ENCODE measurements at regions not wholly inside any gene's neighbourhood (a gene's known extent, or its start where the extent isn't known, plus 50 kb on each side); places are given as distances from the start of the nearest gene placed in this dataset.
A peak's percentile ranks its signal among the peaks of the same experiment; 100 is the strongest.

GRCh38 chrX:9267415-9267814, 197.4 kb upstream of the TBL1X start:
- peaks cover 3% of the 10 kb centered on the region; the same call in 1 of the 2 replicates for H3K4me1 ChIP-seq (ENCODE audit: control insufficient read depth, insufficient read depth, low read length)
- H3K9ac ChIP-seq (ENCODE audit: low read depth, low read length): no peak overlapping the region
- no peaks in the 10 kb centered on the region for H3K27me3 ChIP-seq (ENCODE audit: control insufficient read depth, insufficient read depth, low read length)
- no peaks in the 10 kb centered on the region for H3K36me3 ChIP-seq (ENCODE audit: control insufficient read depth, insufficient read depth, low read length)
- H3K4me3 ChIP-seq (ENCODE audit: low read depth, low read length): no peak overlapping the region
- H3K27ac ChIP-seq (ENCODE audit: low read depth, low read length): no peak overlapping the region
- no peaks in the 10 kb centered on the region for H3K9me3 ChIP-seq (ENCODE audit: control insufficient read depth, insufficient read depth, low read length)

DNA sequence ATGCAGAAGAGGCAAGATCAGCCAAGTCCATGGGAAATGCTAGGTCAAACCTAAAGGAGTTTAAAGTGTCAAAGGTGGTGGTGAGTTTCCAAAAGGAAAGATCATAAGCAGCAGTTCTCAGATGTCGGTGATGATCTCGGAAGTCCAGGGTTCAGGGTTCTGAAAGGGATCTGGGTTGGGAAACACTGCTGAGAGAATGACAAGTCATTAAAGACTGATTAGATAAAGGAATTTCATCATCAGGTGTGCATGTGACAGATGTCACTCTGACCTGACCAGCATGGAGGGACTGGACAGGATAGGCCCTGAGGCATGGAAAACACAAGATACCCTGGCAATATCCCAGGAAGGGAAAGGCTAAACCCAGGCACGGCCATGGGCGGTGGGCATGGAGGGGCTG, 195.7 kb upstream of the TBL1X start:
- no peaks in the 10 kb centered on the region for H3K27me3 ChIP-seq (ENCODE audit: control insufficient read depth, insufficient read depth, low read length)
- H3K36me3 ChIP-seq (ENCODE audit: control insufficient read depth, insufficient read depth, low read length): no peaks in the 10 kb centered on the region
- no peak overlapping the region for H3K27ac ChIP-seq (ENCODE audit: low read depth, low read length)
- no peak overlapping the region for H3K9ac ChIP-seq (ENCODE audit: low read depth, low read length)
- H3K4me3 ChIP-seq (ENCODE audit: low read depth, low read length): no peak overlapping the region
- no peaks in the 10 kb centered on the region for H3K9me3 ChIP-seq (ENCODE audit: control insufficient read depth, insufficient read depth, low read length)
- peaks cover 3% of the 10 kb centered on the region; the same call in 1 of the 2 replicates for H3K4me1 ChIP-seq (ENCODE audit: control insufficient read depth, insufficient read depth, low read length)

- Histone ChIP-seq H3K9ac (ENCODE audit: low read depth, low read length) (no peak overlapping the region), H3K4me3 (ENCODE audit: low read depth, low read length) (no peak overlapping the region), H3K4me1 (ENCODE audit: control insufficient read depth, insufficient read depth, low read length) (peaks cover 3% of the 10 kb centered on the region; the same call in 1 of the 2 replicates), H3K27me3 (ENCODE audit: control insufficient read depth, insufficient read depth, low read length) (no peaks in the 10 kb centered on the region), H3K36me3 (ENCODE audit: control insufficient read depth, insufficient read depth, low read length) (no peaks in the 10 kb centered on the region), H3K9me3 (ENCODE audit: control insufficient read depth, insufficient read depth, low read length) (no peaks in the 10 kb centered on the region), H3K27ac (ENCODE audit: low read depth, low read length) (no peak overlapping the region)
These were observed 192.9 kb upstream of the TBL1X start for GRCh38 chrX:9271789-9272525.

- no peaks in the 10 kb centered on the region for H3K27me3 ChIP-seq (ENCODE audit: control insufficient read depth, insufficient read depth, low read length)
- no peak overlapping the region for H3K4me3 ChIP-seq (ENCODE audit: low read depth, low read length)
- H3K9me3 ChIP-seq (ENCODE audit: control insufficient read depth, insufficient read depth, low read length): no peaks in the 10 kb centered on the region
- H3K36me3 ChIP-seq (ENCODE audit: control insufficient read depth, insufficient read depth, low read length): no peaks in the 10 kb centered on the region
- H3K27ac ChIP-seq (ENCODE audit: low read depth, low read length): no peak overlapping the region
- H3K9ac ChIP-seq (ENCODE audit: low read depth, low read length): no peak overlapping the region
- H3K4me1 ChIP-seq (ENCODE audit: control insufficient read depth, insufficient read depth, low read length): peaks cover 7% of the 10 kb centered on the region; the same call in 1 of the 2 replicates
These were observed 191.1 kb upstream of the TBL1X start for GRCh38 chrX:9273744-9274143.

DNA sequence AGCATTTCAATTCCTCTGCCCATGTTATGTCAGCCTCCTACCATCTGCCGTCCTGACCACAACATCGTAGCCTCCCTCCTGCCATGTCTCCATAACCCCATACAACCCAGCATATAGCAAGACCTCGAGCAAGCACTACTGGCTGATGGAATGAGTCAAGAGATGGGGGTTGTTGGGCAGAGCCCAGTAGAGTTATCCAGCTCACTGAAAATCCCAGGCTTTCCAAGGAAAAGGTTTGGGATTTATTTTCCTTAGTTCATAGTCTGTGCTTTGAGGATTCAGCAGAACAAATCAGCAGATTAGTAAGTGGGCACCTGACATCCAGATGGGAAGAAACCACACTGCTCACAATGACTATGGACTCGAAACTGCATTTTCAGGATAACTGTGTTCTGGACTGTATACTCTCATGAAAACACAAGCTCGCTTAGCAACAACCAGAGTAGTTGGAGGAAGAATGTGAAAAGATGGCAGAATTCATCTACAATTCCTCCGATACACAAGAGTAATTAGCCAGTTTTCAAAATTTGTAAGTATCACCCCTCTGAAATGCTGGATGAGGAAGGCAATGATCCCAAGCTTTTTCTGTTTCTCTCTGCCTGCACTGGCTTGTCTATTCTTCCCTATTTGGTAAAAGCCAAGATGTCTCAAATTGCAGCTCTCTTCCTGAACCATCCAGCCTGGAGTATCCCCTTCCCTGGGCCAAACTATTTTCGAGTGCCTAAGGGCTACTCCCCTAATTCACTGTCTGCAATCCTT, 186.2 kb upstream of the TBL1X start:
- Histone ChIP-seq H3K9me3 (ENCODE audit: control insufficient read depth, insufficient read depth, low read length) (no peaks in the 10 kb centered on the region), H3K36me3 (ENCODE audit: control insufficient read depth, insufficient read depth, low read length) (no peaks in the 10 kb centered on the region), H3K4me1 (ENCODE audit: control insufficient read depth, insufficient read depth, low read length) (0 out of 2 replicates have a peak, but pooled peaks cover 9% of the 10 kb centered on the region), H3K27me3 (ENCODE audit: control insufficient read depth, insufficient read depth, low read length) (no peaks in the 10 kb centered on the region), H3K27ac (ENCODE audit: low read depth, low read length) (no peak overlapping the region), H3K4me3 (ENCODE audit: low read depth, low read length) (no peak overlapping the region), H3K9ac (ENCODE audit: low read depth, low read length) (no peak overlapping the region)

- H3K9me3 ChIP-seq (ENCODE audit: control insufficient read depth, insufficient read depth, low read length): no peaks in the 10 kb centered on the region
- H3K4me3 ChIP-seq (ENCODE audit: low read depth, low read length): no peak overlapping the region
- no peaks in the 10 kb centered on the region for H3K27me3 ChIP-seq (ENCODE audit: control insufficient read depth, insufficient read depth, low read length)
- no peak overlapping the region for H3K27ac ChIP-seq (ENCODE audit: low read depth, low read length)
- 0 out of 2 replicates have a peak, but pooled peaks cover 9% of the 10 kb centered on the region for H3K4me1 ChIP-seq (ENCODE audit: control insufficient read depth, insufficient read depth, low read length)
- no peaks in the 10 kb centered on the region for H3K36me3 ChIP-seq (ENCODE audit: control insufficient read depth, insufficient read depth, low read length)
- no peak overlapping the region for H3K9ac ChIP-seq (ENCODE audit: low read depth, low read length)
These were observed 185.7 kb upstream of the TBL1X start for GRCh38 chrX:9279234-9279544.

DNA sequence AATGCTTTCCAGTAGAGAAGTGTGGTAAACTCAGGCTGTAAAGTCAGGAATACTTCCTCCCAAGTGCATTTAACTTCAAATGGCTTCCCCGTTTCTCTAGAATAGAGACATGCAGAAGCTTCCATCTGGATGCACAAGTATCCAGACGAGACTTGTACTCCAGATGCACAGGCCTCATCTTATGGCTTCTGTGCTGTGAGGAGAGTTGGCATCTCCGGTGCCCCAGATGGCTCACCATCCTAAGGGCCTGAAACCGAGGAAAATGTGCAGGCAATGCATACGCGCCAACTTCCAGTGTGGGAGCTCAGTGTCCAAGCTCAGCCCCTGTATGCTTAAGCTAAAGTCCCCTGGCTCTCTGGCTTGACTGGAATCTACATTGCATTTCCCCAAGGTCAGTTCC, 184.0 kb upstream of the TBL1X start:
- Histone ChIP-seq H3K4me1 (ENCODE audit: control insufficient read depth, insufficient read depth, low read length) (0 out of 2 replicates have a peak, but pooled peaks cover 9% of the 10 kb centered on the region), H3K27me3 (ENCODE audit: control insufficient read depth, insufficient read depth, low read length) (no peaks in the 10 kb centered on the region), H3K4me3 (ENCODE audit: low read depth, low read length) (no peak overlapping the region), H3K36me3 (ENCODE audit: control insufficient read depth, insufficient read depth, low read length) (no peaks in the 10 kb centered on the region), H3K27ac (ENCODE audit: low read depth, low read length) (no peak overlapping the region), H3K9me3 (ENCODE audit: control insufficient read depth, insufficient read depth, low read length) (no peaks in the 10 kb centered on the region), H3K9ac (ENCODE audit: low read depth, low read length) (no peak overlapping the region)

GRCh38 chrX:9282325-9282724, 182.5 kb upstream of the TBL1X start:
- H3K9ac ChIP-seq (ENCODE audit: low read depth, low read length): no peak overlapping the region
- no peaks in the 10 kb centered on the region for H3K27me3 ChIP-seq (ENCODE audit: control insufficient read depth, insufficient read depth, low read length)
- 0 out of 2 replicates have a peak, but pooled peaks cover 9% of the 10 kb centered on the region for H3K4me1 ChIP-seq (ENCODE audit: control insufficient read depth, insufficient read depth, low read length)
- no peak overlapping the region for H3K4me3 ChIP-seq (ENCODE audit: low read depth, low read length)
- H3K9me3 ChIP-seq (ENCODE audit: control insufficient read depth, insufficient read depth, low read length): no peaks in the 10 kb centered on the region
- no peaks in the 10 kb centered on the region for H3K36me3 ChIP-seq (ENCODE audit: control insufficient read depth, insufficient read depth, low read length)
- H3K27ac ChIP-seq (ENCODE audit: low read depth, low read length): no peak overlapping the region

DNA sequence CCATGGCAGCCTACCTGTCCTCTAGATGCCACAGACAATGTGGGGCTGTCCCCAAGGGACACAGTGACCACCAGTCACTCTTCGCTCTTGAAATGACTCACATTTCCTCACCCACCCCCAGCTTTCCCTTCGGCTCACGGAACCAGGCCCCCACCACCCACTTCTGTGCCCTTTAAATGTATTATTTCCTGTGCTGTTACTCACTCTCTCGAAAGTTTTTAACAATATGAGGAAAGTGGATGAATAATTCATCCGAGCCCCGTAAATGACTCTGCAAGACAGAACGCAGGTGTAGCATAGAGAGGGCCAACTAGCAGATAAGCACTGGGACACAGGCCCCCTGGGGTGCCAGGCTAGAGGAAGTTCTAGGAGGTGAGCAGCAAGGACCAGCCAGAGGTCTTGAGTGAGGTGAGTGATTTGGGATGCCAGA, 179.5 kb upstream of the TBL1X start:
- H3K9ac ChIP-seq (ENCODE audit: low read depth, low read length): no peak overlapping the region
- 0 out of 2 replicates have a peak, but pooled peaks cover 7% of the 10 kb centered on the region for H3K4me1 ChIP-seq (ENCODE audit: control insufficient read depth, insufficient read depth, low read length)
- no peaks in the 10 kb centered on the region for H3K36me3 ChIP-seq (ENCODE audit: control insufficient read depth, insufficient read depth, low read length)
- no peak overlapping the region for H3K27ac ChIP-seq (ENCODE audit: low read depth, low read length)
- H3K27me3 ChIP-seq (ENCODE audit: control insufficient read depth, insufficient read depth, low read length): no peaks in the 10 kb centered on the region
- no peak overlapping the region for H3K4me3 ChIP-seq (ENCODE audit: low read depth, low read length)
- no peaks in the 10 kb centered on the region for H3K9me3 ChIP-seq (ENCODE audit: control insufficient read depth, insufficient read depth, low read length)

DNA sequence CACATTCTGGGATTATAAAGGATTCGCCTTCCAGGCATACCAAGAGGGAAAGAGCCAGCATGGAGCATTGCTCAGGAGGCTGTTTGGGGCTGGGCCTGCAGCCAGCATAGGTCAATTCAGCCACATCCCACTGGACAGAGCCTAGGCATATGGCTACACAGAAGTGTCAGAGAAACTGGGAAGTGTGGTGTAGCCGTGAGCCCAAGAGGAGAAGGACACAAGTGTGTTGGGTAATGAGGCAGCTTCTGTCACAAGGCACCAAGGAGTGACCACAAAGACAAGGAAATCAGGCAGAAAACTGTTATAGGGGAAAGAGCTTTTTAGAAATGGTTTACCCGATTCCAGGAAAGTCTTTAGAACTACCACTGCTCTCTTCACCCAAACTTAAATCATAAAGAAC, 178.6 kb upstream of the TBL1X start:
- H3K27me3 ChIP-seq (ENCODE audit: control insufficient read depth, insufficient read depth, low read length): no peaks in the 10 kb centered on the region
- no peaks in the 10 kb centered on the region for H3K36me3 ChIP-seq (ENCODE audit: control insufficient read depth, insufficient read depth, low read length)
- peaks cover 14% of the 10 kb centered on the region for H3K4me1 ChIP-seq (ENCODE audit: control insufficient read depth, insufficient read depth, low read length)
- H3K9ac ChIP-seq (ENCODE audit: low read depth, low read length): no peak overlapping the region
- H3K9me3 ChIP-seq (ENCODE audit: control insufficient read depth, insufficient read depth, low read length): no peaks in the 10 kb centered on the region
- no peak overlapping the region for H3K4me3 ChIP-seq (ENCODE audit: low read depth, low read length)
- no peak overlapping the region for H3K27ac ChIP-seq (ENCODE audit: low read depth, low read length)

GRCh38 chrX:9291629-9292028, 173.2 kb upstream of the TBL1X start:
- peak overlapping the region; percentile 61 for H3K4me3 ChIP-seq (ENCODE audit: low read depth, low read length)
- H3K27ac ChIP-seq (ENCODE audit: low read depth, low read length): no peak overlapping the region
- H3K27me3 ChIP-seq (ENCODE audit: control insufficient read depth, insufficient read depth, low read length): peaks cover 22% of the 10 kb centered on the region
- H3K4me1 ChIP-seq (ENCODE audit: control insufficient read depth, insufficient read depth, low read length): peaks cover 43% of the 10 kb centered on the region
- H3K9ac ChIP-seq (ENCODE audit: low read depth, low read length): no peak overlapping the region
- no peaks in the 10 kb centered on the region for H3K9me3 ChIP-seq (ENCODE audit: control insufficient read depth, insufficient read depth, low read length)
- H3K36me3 ChIP-seq (ENCODE audit: control insufficient read depth, insufficient read depth, low read length): no peaks in the 10 kb centered on the region
